Stomach (tissue), 8 donors: ENCODE measurements at regions not wholly inside any gene's neighbourhood (a gene's known extent, or its start where the extent isn't known, plus 50 kb on each side); places are given as distances from the start of the nearest gene placed in this dataset.

Experiments used
- DNase-seq, 2 donors: peaks; one replicate each; pipeline versions ENCODE4 v3.0.0 to v3.0.0-alpha.2; 2013 to 2019
- H3K27ac ChIP-seq, 5 donors: fragments of 200-600 bp in 4 of 5; sonication (generic) in 4 of 5; one replicate each; pipeline ENCODE4 v1.5.1; 2013 to 2019; ENCODE audit warnings: mild to moderate bottlenecking in 1 of 5, moderate library complexity in 1 of 5
- H3K27me3 ChIP-seq, 3 donors: fragments of 200-600 bp; sonication (generic); one replicate each; pipeline ENCODE4 v1.5.1; 2017 to 2019; ENCODE audit warnings: mixed run types in 1 of 3
- H3K36me3 ChIP-seq, 4 donors: fragments of 200-600 bp; sonication (generic); 1 replicate in 3 of 4; 2 replicates in 1 of 4; pipeline ENCODE4 v1.5.1; 2016 to 2019
- H3K4me1 ChIP-seq, 4 donors: fragments of 200-600 bp; sonication (generic); one replicate each; pipeline ENCODE4 v1.5.1; 2016 to 2019
- H3K4me3 ChIP-seq, 4 donors: fragments of 200-600 bp; sonication (generic) in 3 of 4; one replicate each; pipeline ENCODE4 v1.5.1; 2016 to 2019; ENCODE audit warnings: mild to moderate bottlenecking in 1 of 4
- H3K9me3 ChIP-seq, 4 donors: fragments of 200-600 bp; sonication (generic); one replicate each; pipeline ENCODE4 v1.5.1; 2016 to 2019
- EP300 ChIP-seq: sonication (generic); formaldehyde crosslinking; IDR thresholded peaks from one replicate; pipeline ENCODE4 v1.6.1; 2017; ENCODE audit warnings: antibody characterized with exemption
- POLR2A ChIP-seq, 4 donors: fragments of 450-650 bp; IDR thresholded peaks; one replicate each; pipeline ENCODE4 v1.6.1; 2016; ENCODE audit warnings: antibody characterized with exemption in 4 of 4, control low read depth in 2 of 4, mild to moderate bottlenecking in 1 of 4, moderate library complexity in 1 of 4
- POLR2AphosphoS5 ChIP-seq, 3 donors: sonication (generic); formaldehyde crosslinking; IDR thresholded peaks; one replicate each; pipeline ENCODE4 v1.6.1; 2016; ENCODE audit warnings: antibody characterized with exemption in 3 of 3
- WGBS, 5 donors: extraction: QIAGEN DNeasy Blood & Tissue Kit in 3 of 5; methylation state at CpG; one replicate each; pipeline versions ENCODE4 v1.1.5 to v1.1.7; 2013 to 2018; 5-methylcytosine and 5-hydroxymethylcytosine counted together
- intact Hi-C: fragments of 100-400 bp; cut with DNase I; formaldehyde crosslinking; loops from one replicate; pipeline ENCODE4 v1.15.1; 2023; ENCODE audit warnings: low total_unique reads
- TF ChIP-seq, protein P1 (sequence below), 7 experiments: fragments of 450-650 bp in 4 of 7; fragments of 200-600 bp in 3 of 7; sonication (generic) in 3 of 7; IDR thresholded peaks; one replicate each; pipeline ENCODE4 v1.5.1; 2016 to 2019; ENCODE audit warnings: antibody characterized with exemption in 7 of 7, control low read depth in 2 of 7, mild to moderate bottlenecking in 1 of 7
- donor health status: healthy with polysubstance abuse.
- donor health status: Bipolar disorder and iron deficiency.
- donor health status: healthy.

- no peaks in the 10 kb centered on the region for H3K4me1 ChIP-seq
- TF ChIP-seq POLR2A (IDR thresholded peaks at IDR 0.05) (no peak), EP300 (no peak), POLR2AphosphoS5 (IDR thresholded peaks at IDR 0.05) (no peak)
- TF ChIP-seq, protein P1, sequence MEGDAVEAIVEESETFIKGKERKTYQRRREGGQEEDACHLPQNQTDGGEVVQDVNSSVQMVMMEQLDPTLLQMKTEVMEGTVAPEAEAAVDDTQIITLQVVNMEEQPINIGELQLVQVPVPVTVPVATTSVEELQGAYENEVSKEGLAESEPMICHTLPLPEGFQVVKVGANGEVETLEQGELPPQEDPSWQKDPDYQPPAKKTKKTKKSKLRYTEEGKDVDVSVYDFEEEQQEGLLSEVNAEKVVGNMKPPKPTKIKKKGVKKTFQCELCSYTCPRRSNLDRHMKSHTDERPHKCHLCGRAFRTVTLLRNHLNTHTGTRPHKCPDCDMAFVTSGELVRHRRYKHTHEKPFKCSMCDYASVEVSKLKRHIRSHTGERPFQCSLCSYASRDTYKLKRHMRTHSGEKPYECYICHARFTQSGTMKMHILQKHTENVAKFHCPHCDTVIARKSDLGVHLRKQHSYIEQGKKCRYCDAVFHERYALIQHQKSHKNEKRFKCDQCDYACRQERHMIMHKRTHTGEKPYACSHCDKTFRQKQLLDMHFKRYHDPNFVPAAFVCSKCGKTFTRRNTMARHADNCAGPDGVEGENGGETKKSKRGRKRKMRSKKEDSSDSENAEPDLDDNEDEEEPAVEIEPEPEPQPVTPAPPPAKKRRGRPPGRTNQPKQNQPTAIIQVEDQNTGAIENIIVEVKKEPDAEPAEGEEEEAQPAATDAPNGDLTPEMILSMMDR (IDR thresholded peaks at IDR 0.05), result no peak
- H3K9me3 ChIP-seq, result no peaks in the 10 kb centered on the region
- no peaks in the 10 kb centered on the region for H3K27me3 ChIP-seq
- no peak overlapping the region for H3K27ac ChIP-seq
- intact Hi-C loops, result no loop called here
- H3K36me3 ChIP-seq, result no peaks in the 10 kb centered on the region
- WGBS, 5 donors, result 34 to 49% (median 45%) methylated on average over 1 of the region's 1 CpG
- H3K4me3 ChIP-seq, result no peak overlapping the region
- no peak for DNase-seq
Measured at GRCh38 chr18:53735526-53735925, 488.9 kb downstream of the MBD2 start.

GRCh38 chr18:53715243-53715853 lies 509.1 kb downstream of the MBD2 start:
- TF ChIP-seq, protein P1 (IDR thresholded peaks at IDR 0.05), result no peak
- TF ChIP-seq POLR2AphosphoS5 (IDR thresholded peaks at IDR 0.05) (no peak), POLR2A (IDR thresholded peaks at IDR 0.05) (no peak), EP300 (no peak)
- H3K27me3 ChIP-seq, result no peaks in the 10 kb centered on the region
- no peak for DNase-seq
- no peak overlapping the region for H3K4me3 ChIP-seq
- H3K9me3 ChIP-seq, result peaks cover 0 to 2% (median 1%) of the 10 kb centered on the region in 4 donors
- peaks cover 0 to 6% (median 2%) of the 10 kb centered on the region in 4 donors for H3K4me1 ChIP-seq
- no peak overlapping the region for H3K27ac ChIP-seq
- intact Hi-C loops, result no loop called here
- WGBS, 5 donors, result 18 to 43% (median 30%) methylated on average over 3 of the region's 3 CpGs
- H3K36me3 ChIP-seq, result no peaks in the 10 kb centered on the region

GRCh38 chr18:53710080-53710479 lies 514.4 kb downstream of the MBD2 start:
- intact Hi-C loops, result no loop called here
- Histone ChIP-seq H3K27ac (no peak overlapping the region), H3K36me3 (no peaks in the 10 kb centered on the region), H3K9me3 (peaks cover 0 to 9% (median 7%) of the 10 kb centered on the region in 4 donors), H3K27me3 (no peaks in the 10 kb centered on the region), H3K4me1 (no peaks in the 10 kb centered on the region), H3K4me3 (no peak overlapping the region)
- no peak for DNase-seq
- 83 to 91% (median 87%) methylated on average over 2 of the region's 2 CpGs for WGBS, 5 donors
- TF ChIP-seq, protein P1 (IDR thresholded peaks at IDR 0.05), result no peak
- TF ChIP-seq POLR2A (IDR thresholded peaks at IDR 0.05) (no peak), EP300 (no peak)

DNA sequence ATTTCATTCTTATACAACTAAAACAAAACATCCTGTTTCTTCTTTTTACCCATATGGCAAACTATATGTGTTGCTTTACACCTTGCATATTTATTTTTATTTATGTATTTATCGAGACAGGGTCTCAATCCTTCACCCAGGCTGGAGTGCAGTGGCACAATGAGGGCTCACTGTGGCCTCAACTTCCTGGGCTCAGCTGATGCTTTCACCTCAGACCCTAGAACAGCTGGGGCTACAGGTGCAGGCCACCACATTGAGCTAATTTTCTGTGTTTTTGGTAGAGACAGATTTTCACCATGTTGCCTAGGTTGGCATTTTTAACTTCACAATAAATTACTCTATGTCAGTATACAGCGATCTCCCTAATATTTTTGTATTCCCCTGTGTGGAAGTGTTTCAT lies 522.0 kb downstream of the MBD2 start:
- intact Hi-C loops, result no loop called here
- Histone ChIP-seq H3K27me3 (no peaks in the 10 kb centered on the region), H3K4me3 (no peak overlapping the region), H3K27ac (no peak overlapping the region), H3K9me3 (no peaks in the 10 kb centered on the region), H3K36me3 (no peaks in the 10 kb centered on the region), H3K4me1 (peaks cover 0 to 9% (median 0%) of the 10 kb centered on the region in 4 donors)
- TF ChIP-seq, protein P1 (IDR thresholded peaks at IDR 0.05), result no peak
- TF ChIP-seq POLR2AphosphoS5 (IDR thresholded peaks at IDR 0.05) (no peak), EP300 (no peak), POLR2A (IDR thresholded peaks at IDR 0.05) (no peak)
- DNase-seq, result no peak
- WGBS, 5 donors, result 85 to 93% (median 88%) methylated on average over 2 of the region's 2 CpGs
